Left ventricle myocardium superior (tissue), 1 donor: ENCODE measurements at regions not wholly inside any gene's neighbourhood (a gene's known extent, or its start where the extent isn't known, plus 50 kb on each side); places are given as distances from the start of the nearest gene placed in this dataset.
"Not testable (repeated sequence)": the region's sequence is repeated elsewhere in the genome, so short reads cannot be mapped to it uniquely, and the experiment has no call there.

Source experiments
- ATAC-seq: fragments of 200-7000 bp; cut with Tn5 transposase; one replicate; pipeline ENCODE4 v1.9.1; 2020; ENCODE audit warnings: mild to moderate bottlenecking, moderate library complexity
- DNase-seq: peaks from one replicate; pipeline ENCODE4 v3.0.0-alpha.2; 2020
- intact Hi-C: fragments of 100-400 bp; cut with micrococcal nuclease; formaldehyde crosslinking; loops from one replicate; pipeline ENCODE4 v1.11.0; 2022
- donor health status: DM: no; HTN: yes; CAD: no; lungs with severe emphysema.

GRCh38 chr10:124253006-124253405 lies 159.6 kb upstream of the CHST15 start:
- no peak for ATAC-seq
- DNase-seq: no peak
- intact Hi-C loops: no loop called here

GRCh38 chr10:124252097-124252715 lies 158.8 kb upstream of the CHST15 start:
- intact Hi-C loops: no loop called here
- DNase-seq (no peak), ATAC-seq (no peak)

GRCh38 chr10:124251317-124252065 lies 158.1 kb upstream of the CHST15 start:
- ATAC-seq (no peak), DNase-seq (no peak)
- intact Hi-C loops: no loop called here

GRCh38 chr10:124250506-124250905 lies 157.1 kb upstream of the CHST15 start:
- DNase-seq (no peak), ATAC-seq (no peak)
- intact Hi-C loops: no loop called here

GRCh38 chr10:124249812-124250432 lies 156.5 kb upstream of the CHST15 start:
- DNase-seq (no peak), ATAC-seq (no peak)
- intact Hi-C loops: no loop called here

DNA sequence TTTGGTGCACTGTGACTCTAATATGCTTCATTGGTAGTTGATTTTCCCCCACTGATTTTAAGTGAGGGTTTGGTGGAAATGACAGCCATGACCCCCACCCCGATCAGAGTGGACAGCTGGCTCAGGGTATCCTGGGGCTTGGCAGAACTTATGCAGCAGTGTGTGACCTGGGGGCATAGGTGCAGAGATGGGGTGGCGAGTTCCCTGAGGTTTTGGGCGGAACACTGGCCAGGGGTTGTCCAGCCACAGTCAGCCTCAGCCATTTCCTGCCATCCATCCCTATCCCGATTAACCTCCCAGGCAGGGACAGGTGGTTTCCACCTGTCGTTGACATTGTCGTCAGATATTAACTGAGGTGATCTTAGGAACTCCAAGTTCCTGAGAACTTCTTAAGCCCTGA lies 155.8 kb upstream of the CHST15 start:
- intact Hi-C loops: no loop called here
- no peak for ATAC-seq
- no peak for DNase-seq

DNA sequence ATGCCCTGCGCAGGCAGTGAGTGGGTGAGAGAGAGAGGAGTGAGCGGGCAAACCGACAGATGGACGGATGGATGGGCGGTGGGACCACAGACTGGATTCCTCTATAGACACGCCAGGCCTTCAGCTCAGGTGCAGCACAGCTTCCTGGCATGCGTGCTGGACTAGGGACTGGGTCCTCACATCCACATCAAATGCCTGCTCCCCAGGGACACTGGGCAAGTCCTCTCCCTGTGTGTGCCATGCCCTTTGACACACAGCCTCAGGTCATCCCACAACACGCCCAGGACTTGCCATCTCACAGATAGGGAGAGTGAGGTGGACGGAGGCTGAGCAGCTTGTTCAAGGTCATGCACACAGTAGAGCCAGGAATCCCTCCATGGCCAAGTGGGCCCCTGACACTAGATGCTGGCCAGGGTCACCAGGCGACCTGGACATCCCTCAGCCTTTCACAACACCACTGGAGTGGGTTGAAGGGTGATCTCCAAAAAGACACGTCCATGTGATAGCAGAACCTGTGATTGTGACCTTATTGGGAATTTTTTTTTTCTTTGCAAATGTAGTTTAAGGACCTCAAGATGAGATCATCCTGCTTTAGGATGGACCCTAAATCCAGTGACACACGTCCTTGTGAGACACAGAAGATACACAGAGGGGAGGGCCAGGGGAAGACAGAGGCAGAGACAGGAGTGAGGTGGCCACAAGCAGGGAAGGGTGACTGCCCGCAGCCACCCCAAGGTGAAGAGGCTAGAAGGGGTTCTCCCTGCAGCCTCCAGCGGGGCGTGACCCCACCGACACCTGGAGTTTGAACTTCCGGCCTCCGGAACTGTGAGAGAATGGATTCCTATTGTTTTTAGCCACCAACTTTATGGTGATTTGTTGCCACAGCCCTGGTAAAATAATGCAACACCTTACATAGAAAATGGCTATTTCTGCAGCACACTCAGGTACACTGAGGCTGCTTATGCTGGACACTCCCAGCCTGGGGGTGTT lies 155.0 kb upstream of the CHST15 start:
- ATAC-seq (no peak), DNase-seq (no peak)
- intact Hi-C loops: no loop called here

GRCh38 chr10:124245806-124246440 lies 152.5 kb upstream of the CHST15 start:
- no peak for ATAC-seq
- no peak for DNase-seq
- intact Hi-C loops: no loop called here

DNA sequence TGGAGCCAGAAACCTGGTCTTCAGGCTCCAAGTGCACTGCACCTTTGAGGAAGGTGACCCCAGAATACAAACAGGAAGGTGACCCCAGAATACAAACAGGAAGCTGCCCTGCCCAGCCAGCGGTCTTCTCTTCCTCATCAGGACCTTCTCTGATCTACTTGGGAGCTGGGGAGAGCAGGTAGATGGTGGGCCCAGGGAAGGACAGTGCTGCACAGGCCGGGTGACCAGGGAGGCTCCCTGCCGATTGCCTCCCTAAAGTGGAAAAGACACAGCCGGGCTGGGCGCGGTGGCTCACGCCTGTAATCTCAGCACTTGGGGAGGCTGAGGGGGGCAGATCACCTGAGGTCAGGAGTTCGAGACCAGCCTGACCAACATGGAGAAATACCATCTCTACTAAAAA lies 151.8 kb upstream of the CHST15 start:
- no peak for DNase-seq
- intact Hi-C loops: no loop called here
- ATAC-seq: no peak

DNA sequence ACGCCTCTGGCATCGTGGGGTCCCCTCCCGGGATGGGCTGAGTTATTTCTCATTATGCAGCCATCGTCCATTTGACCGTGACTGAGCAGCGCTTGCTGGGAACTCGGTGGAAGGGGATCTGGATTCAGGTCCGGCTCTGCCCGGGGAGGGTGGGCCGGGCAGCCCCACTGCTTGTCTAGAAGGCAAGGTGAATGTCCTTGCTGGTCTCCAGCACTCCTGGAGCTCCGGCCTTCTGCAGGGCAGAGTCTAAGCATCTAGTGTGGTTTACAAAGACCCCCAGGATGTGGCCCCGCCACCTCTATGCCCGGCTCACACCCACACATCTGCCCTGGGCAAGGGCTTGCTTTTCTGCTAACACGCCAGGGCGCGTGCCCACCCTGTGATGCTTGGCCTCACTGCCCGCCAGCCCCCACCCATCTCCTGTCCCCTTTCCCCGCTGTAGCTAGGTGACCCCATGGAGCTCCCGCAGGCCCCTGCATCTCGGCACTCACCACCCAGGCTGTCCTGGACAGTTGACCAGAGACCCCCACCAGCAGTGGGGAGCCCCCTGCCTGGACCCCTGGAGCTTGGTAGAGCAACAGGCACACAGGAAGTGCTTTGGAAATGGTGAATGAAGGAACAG lies 151.0 kb upstream of the CHST15 start:
- ATAC-seq (no peak), DNase-seq (no peak)
- intact Hi-C loops: no loop called here

DNA sequence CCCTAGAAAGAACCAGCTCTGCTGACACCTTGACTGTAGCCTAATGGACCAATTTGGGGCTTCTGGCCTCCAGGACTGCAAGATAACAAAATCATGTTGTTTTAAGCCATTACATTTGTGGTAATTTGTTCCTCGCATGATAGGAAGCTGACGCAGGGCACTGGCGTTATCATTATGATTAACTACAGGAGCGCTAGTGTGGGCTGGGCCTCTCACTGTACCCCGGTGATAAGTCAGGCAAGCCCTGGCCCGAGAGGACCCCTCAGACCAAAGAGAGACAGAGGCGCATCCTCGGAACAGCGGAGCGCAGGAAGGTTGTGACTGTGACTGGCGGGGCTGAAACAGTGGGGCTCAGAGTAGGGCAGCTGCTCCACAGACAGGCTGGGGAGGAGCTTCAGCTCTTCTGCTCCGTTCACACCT lies 150.3 kb upstream of the CHST15 start:
- DNase-seq (no peak), ATAC-seq (no peak)
- intact Hi-C loops: no loop called here

GRCh38 chr10:124242791-124243190 lies 149.4 kb upstream of the CHST15 start:
- no peak for ATAC-seq
- intact Hi-C loops: no loop called here
- DNase-seq: no peak

GRCh38 chr10:124242365-124242764 lies 149.0 kb upstream of the CHST15 start:
- ATAC-seq (no peak), DNase-seq (no peak)
- intact Hi-C loops: no loop called here

DNA sequence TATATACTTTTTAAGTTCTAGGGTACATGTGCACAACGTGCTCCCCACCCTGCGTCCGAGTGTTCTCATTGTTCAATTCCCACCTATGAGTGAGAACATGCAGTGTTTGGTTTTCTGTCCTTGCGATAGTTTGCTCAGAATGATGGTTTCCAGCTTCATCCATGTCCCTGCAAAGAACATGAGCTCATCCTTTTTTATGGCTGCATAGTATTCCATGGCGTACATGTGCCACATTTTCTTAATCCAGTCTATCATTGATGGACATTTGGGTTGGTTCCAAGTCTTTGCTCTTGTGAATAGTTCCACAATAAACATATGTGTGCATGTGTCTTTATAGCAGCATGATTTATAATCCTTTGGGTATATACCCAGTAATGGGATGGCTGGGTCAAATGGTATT lies 148.1 kb upstream of the CHST15 start:
- ATAC-seq, DNase-seq, intact Hi-C loops: not testable (repeated sequence)

- intact Hi-C loops: no loop called here
- ATAC-seq: no peak
These were observed 147.5 kb upstream of the CHST15 start for GRCh38 chr10:124240839-124241291.

DNA sequence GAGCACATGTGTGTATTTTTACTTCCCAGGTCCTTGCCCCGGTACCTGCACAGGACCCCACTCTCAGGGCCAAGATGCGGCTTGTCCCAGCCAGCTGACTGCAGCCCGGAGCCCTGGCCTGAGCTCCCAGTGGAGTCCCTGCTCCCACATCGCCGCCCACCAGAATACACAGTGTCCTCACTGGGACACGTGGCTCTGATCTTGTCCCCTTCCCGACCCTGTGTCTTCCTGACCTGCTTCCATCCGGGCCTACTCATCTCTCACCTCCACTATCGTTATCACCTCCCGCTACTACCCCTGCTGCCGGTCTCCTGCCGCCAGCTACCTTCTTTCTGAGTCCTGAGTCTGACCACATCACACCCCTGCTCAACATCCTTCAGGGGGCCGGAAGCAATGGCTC lies 146.3 kb upstream of the CHST15 start:
- intact Hi-C loops: no loop called here
- no peak for ATAC-seq
- no peak for DNase-seq

More at GRCh38 chr10:124240839-124241291, 147.5 kb upstream of the CHST15 start:
- no peak for DNase-seq

- intact Hi-C loops: no loop called here
- ATAC-seq: no peak
- DNase-seq: no peak
These were observed 145.7 kb upstream of the CHST15 start for GRCh38 chr10:124239134-124239533.

DNA sequence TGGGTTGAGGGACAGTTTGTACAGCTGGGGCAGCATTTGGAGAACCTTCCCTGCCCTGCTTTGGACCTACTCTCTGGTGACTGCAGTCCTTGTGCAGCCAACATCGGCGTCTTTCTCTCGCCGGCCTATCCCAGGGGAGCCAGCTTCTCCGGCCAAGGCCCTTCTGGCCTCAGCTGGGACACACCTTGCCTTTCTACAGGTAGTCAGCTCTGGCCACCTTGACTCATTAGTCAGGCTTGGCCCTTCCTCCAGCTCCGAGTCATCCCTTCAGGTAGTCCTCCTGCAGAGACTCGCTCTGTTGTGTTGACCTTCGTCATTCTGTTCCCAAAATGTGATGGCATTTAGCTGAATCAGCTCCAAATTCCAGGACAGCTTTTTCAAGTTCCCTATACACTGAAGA lies 145.0 kb upstream of the CHST15 start:
- intact Hi-C loops: no loop called here
- no peak for ATAC-seq
- DNase-seq: no peak
